ENCODE measurements at regions not wholly inside any gene's neighbourhood (a gene's known extent, or its start where the extent isn't known, plus 50 kb on each side); places are given as distances from the start of the nearest gene placed in this dataset.

GRCh38 chr11:122405547-122406341 is 249.8 kb upstream of the UBASH3B start:
- no peak for TF ChIP-seq POLR2A (IDR thresholded peaks at IDR 0.05)
- no peak for TF ChIP-seq CTCF (IDR thresholded peaks at IDR 0.05)

All from adrenal gland (tissue), 5 donors.